ENCODE measurements at regions not wholly inside any gene's neighbourhood (a gene's known extent, or its start where the extent isn't known, plus 50 kb on each side); places are given as distances from the start of the nearest gene placed in this dataset.

DNA sequence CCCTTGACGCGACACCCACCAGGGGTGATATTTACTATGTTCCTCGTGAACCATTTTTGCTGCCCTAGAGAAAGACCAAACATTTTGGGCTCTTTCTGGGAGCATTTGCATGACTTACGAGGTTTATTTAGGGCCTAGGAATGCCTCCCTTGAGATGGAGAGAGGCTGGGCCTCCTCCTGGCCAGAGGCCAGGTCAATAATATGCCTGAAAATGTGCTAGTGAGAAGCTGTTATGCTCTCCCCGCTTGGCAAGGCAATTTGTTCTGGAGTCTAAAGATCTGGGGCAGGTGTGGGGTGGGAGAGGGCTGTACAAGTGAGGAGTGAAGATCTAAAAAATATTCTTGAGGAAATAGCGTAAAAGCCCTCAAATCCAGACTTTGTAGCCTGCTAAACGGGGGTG, 587.3 kb upstream of the CDH5 start:
- no peak overlapping the region for H3K4me3 ChIP-seq (ENCODE audit: control insufficient read depth, low read depth, low read length)
- DNase-seq (ENCODE audit: low read depth): no peak
- TF ChIP-seq, protein P1, sequence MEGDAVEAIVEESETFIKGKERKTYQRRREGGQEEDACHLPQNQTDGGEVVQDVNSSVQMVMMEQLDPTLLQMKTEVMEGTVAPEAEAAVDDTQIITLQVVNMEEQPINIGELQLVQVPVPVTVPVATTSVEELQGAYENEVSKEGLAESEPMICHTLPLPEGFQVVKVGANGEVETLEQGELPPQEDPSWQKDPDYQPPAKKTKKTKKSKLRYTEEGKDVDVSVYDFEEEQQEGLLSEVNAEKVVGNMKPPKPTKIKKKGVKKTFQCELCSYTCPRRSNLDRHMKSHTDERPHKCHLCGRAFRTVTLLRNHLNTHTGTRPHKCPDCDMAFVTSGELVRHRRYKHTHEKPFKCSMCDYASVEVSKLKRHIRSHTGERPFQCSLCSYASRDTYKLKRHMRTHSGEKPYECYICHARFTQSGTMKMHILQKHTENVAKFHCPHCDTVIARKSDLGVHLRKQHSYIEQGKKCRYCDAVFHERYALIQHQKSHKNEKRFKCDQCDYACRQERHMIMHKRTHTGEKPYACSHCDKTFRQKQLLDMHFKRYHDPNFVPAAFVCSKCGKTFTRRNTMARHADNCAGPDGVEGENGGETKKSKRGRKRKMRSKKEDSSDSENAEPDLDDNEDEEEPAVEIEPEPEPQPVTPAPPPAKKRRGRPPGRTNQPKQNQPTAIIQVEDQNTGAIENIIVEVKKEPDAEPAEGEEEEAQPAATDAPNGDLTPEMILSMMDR (IDR thresholded peaks at IDR 0.05; ENCODE audit: control insufficient read depth, insufficient read depth, low read depth, low read length, missing control alignments): no peak

DNA sequence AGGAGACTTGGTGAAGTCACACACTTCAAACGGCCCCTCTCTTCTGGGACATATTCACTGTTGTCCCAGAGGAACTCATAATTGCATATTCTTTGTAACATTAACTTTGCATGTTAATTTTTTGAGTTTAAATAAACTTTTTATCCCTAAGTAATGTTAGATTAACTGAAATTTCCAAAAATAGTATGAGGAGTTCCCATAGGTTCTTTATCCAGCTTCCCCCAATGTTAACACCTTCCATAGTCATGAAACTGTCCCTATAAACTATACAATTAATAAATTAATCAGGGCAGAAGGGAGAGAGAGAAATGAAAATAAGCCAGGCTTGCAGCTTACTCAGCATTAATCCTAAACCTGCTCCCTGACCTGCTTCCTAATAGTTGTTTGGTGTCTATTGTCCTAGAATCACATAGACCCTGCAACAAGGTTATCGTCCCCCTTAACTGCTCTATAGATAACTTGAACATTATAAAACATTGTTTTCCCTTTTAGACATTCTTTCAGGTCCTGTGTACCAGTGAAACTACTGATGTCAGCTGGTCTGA, 589.8 kb upstream of the CDH5 start:
- DNase-seq (ENCODE audit: low read depth): no peak
- TF ChIP-seq, protein P1 (IDR thresholded peaks at IDR 0.05; ENCODE audit: control insufficient read depth, insufficient read depth, low read depth, low read length, missing control alignments): no peak
- H3K4me3 ChIP-seq (ENCODE audit: control insufficient read depth, low read depth, low read length): no peak overlapping the region

DNA sequence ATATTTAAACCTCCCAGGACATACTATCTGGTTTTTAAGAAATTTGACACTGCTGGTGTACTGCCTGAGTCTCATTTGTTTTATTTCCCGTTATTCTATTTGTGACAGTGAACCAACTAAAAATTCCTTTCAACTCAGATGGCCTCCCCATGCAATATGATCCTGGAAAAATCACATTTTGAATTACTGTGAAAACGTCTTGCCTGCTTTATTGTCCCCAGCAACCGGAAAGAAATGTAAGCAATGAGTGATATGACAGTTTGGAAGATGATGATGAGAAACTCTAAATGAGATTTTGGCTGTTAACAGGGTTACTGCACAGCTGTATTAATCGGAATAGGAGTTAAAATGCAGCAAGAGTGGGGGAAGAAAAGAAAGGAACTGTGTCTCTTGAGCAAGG, 590.7 kb upstream of the CDH5 start:
- TF ChIP-seq, protein P1 (IDR thresholded peaks at IDR 0.05; ENCODE audit: control insufficient read depth, insufficient read depth, low read depth, low read length, missing control alignments): no peak
- no peak overlapping the region for H3K4me3 ChIP-seq (ENCODE audit: control insufficient read depth, low read depth, low read length)
- no peak for DNase-seq (ENCODE audit: low read depth)

DNA sequence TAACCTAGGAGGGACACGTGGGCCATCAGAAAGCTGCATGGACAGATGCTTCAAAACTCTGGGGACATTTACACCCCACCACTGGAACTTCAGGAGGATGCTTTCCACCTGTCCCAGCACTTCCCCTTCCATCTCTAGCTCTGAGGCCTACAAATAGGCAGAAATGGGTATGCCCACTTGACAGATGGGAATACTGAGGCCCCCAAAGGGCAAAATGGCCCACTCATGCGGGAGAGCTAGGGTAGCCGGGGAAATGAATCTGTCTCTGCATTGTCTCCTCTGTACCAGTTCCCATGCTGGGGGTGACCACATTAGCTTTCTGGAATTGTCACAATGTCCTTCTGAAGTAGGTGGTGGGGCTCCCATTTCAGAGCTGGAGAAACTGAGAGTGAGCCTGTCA, 592.1 kb upstream of the CDH5 start:
- no peak for DNase-seq (ENCODE audit: low read depth)
- TF ChIP-seq, protein P1 (IDR thresholded peaks at IDR 0.05; ENCODE audit: control insufficient read depth, insufficient read depth, low read depth, low read length, missing control alignments): no peak
- no peak overlapping the region for H3K4me3 ChIP-seq (ENCODE audit: control insufficient read depth, low read depth, low read length)

DNA sequence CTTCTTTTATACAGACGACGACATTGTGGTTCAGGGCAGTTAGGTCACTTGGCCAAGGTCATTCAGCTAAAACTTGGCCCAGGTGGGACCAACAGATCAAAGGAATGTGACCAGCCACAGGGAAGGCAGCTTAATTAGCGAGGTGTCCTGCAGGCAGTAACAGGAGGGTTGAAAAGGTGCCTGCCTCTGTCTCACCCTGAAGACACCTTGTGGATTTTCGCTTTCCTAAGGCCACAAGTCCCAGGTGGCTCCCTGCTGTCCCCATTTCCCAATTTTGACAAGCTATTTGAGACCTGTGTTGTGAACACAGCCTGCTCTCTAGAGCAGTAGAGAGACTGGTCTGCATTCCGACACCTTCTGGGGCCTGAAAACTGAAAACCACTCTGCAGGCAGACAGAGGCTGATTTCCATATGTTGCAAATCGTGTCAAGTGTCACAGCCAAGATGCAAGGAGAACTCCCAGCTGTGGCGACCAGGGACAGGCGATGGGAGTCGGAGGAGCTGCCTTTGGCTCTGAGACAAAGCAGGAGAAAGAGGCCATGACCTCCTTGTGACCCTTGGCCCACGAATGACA, 593.1 kb upstream of the CDH5 start:
- H3K4me3 ChIP-seq (ENCODE audit: control insufficient read depth, low read depth, low read length): no peak overlapping the region
- DNase-seq (ENCODE audit: low read depth): no peak

DNA sequence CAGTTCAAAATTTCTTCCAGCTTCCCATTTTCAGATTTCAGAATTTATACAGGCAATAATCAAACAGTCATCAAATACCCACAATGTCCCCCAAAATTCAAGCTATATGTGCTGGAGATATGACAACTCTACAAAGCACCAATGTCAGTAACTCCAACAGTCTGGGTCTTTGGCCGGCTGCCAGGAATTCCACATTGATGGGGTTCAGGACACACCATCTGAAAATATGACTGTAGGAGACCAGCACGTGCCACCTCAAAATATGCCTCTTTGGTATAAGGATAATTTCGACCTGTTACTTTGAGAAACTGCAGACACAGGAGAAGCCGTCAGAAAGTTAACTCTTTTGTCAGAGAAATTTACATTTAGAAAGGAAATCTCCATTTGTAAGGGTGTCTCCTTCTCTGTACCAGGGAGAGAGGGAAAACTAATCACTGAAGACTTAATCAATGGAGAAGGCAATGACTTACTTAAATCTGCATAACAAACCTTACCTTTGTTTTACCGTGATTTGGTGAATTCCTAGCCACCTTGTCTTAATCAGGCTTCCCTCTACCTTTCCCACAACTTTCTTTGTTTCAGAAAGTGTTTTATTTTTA, 594.3 kb upstream of the CDH5 start:
- no peak for DNase-seq (ENCODE audit: low read depth)
- H3K4me3 ChIP-seq (ENCODE audit: control insufficient read depth, low read depth, low read length): no peak overlapping the region
- TF ChIP-seq, protein P1 (IDR thresholded peaks at IDR 0.05; ENCODE audit: control insufficient read depth, insufficient read depth, low read depth, low read length, missing control alignments): no peak

More for the DNA sequence above, 593.1 kb upstream of the CDH5 start:
- TF ChIP-seq, protein P1 (IDR thresholded peaks at IDR 0.05; ENCODE audit: control insufficient read depth, insufficient read depth, low read depth, low read length, missing control alignments): no peak

Measured in AG09309 (cell line).